HUES64 (cell line): ENCODE measurements at regions not wholly inside any gene's neighbourhood (a gene's known extent, or its start where the extent isn't known, plus 50 kb on each side); places are given as distances from the start of the nearest gene placed in this dataset.

Experiments
- H3K27ac ChIP-seq: 2 replicates; pipeline ENCODE4 v1.7.0; 2013; ENCODE audit warnings: low read depth, low read length, inconsistent platforms
- H3K27me3 ChIP-seq: 2 replicates; pipeline ENCODE4 v1.6.1; 2013; ENCODE audit warnings: mild to moderate bottlenecking, low read length; ENCODE audit not compliant: insufficient read depth
- H3K36me3 ChIP-seq: 2 replicates; pipeline ENCODE4 v1.6.1; 2013; ENCODE audit warnings: mild to moderate bottlenecking, low read length; ENCODE audit not compliant: insufficient read depth
- H3K4me1 ChIP-seq: 2 replicates; pipeline ENCODE4 v1.6.1; 2013; ENCODE audit warnings: mild to moderate bottlenecking, low read length, moderate library complexity; ENCODE audit not compliant: insufficient read depth
- H3K4me3 ChIP-seq: 2 replicates; pipeline ENCODE4 v1.5.1; 2013; ENCODE audit warnings: mild to moderate bottlenecking, low read length, moderate library complexity
- H3K9ac ChIP-seq: 2 replicates; pipeline ENCODE4 v1.6.1; 2013; ENCODE audit warnings: mild to moderate bottlenecking, low read depth, low read length
- H3K9me3 ChIP-seq: 2 replicates; pipeline ENCODE4 v1.6.1; 2013; ENCODE audit warnings: low read depth, low read length; ENCODE audit not compliant: insufficient read depth
- WGBS: fragments of 150-250, 120-280 bp; methylation state at CpG from one replicate; pipeline ENCODE4 v1.1.7; 2013; ENCODE audit warnings: missing lambda C conversion rate; 5-methylcytosine and 5-hydroxymethylcytosine counted together

DNA sequence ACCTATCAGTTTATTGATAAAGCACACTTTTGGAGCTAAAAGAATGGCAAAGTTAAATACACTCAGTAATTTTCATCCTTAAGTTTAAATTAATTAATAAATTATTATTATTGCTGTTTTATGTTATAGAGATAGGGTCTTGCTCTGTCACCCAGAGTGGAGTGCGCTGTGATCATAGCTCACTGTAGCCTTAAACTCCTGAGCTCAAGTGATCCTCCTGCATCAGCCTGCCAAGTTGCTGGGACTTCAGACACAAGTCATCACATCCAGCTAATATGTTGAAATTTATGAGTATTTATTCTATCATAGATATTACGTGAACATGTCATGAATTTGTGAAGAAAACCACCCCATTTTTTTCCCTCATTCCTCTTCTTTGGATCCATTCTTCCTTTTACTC, 64.2 kb downstream of the GJA1 start:
- H3K27me3 ChIP-seq, result no peaks in the 10 kb centered on the region
- no peaks in the 10 kb centered on the region for H3K4me1 ChIP-seq
- no peak overlapping the region for H3K9ac ChIP-seq
- H3K4me3 ChIP-seq, result no peak overlapping the region
- H3K36me3 ChIP-seq, result no peaks in the 10 kb centered on the region
- 98% methylated on average over 2 of the region's 2 CpGs for WGBS
- no peaks in the 10 kb centered on the region for H3K9me3 ChIP-seq
- no peak overlapping the region for H3K27ac ChIP-seq

DNA sequence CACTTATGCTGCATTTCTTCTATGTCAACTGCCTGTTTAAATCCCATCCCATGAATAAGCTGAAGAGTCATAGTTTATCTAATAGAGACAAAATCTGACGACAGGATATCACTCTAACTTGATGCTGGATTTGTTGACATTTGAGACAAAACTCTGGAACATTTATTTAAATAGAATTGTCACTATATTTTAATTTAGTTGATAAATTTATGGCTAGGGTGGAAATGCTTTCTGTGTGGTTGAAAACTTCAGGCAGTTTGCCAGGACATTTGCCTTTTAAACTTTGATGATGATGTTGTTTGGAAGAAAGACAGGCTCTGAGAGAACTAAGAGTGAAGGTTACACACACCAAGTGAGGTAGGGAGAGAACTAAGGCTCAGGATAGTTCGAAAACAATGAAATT, 68.1 kb downstream of the GJA1 start:
- H3K27ac ChIP-seq, result no peak overlapping the region
- 90% methylated on average over 2 of the region's 2 CpGs for WGBS
- no peaks in the 10 kb centered on the region for H3K4me1 ChIP-seq
- H3K9me3 ChIP-seq, result no peaks in the 10 kb centered on the region
- no peaks in the 10 kb centered on the region for H3K27me3 ChIP-seq
- H3K4me3 ChIP-seq, result no peak overlapping the region
- H3K36me3 ChIP-seq, result no peaks in the 10 kb centered on the region
- H3K9ac ChIP-seq, result no peak overlapping the region

DNA sequence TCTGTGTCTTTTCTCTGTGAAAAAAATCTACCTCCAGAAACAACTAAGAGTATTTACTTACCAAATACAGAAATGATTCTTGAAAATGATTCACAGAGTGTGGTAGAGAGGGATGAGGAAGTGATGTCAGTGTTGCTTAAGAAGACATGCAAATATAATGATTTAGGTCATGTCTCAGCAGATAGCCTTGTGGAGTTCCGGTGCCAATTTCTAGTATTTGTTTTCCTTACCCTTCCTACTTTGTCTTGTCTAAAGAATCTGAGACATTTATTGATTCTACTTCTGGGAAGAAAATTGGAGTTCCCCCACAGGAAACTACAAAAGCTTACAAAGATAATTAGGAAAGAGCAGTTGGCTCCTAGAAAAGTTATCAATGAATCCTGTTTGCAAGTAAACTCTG, 68.8 kb downstream of the GJA1 start:
- H3K27me3 ChIP-seq, result no peaks in the 10 kb centered on the region
- no peak overlapping the region for H3K4me3 ChIP-seq
- H3K9me3 ChIP-seq, result no peaks in the 10 kb centered on the region
- H3K36me3 ChIP-seq, result no peaks in the 10 kb centered on the region
- H3K4me1 ChIP-seq, result no peaks in the 10 kb centered on the region
- WGBS, result 100% methylated on average over 1 of the region's 1 CpG
- H3K9ac ChIP-seq, result no peak overlapping the region
- no peak overlapping the region for H3K27ac ChIP-seq

GRCh38 chr6:121505284-121505683, 69.8 kb downstream of the GJA1 start:
- 94% methylated on average over 2 of the region's 2 CpGs for WGBS
- no peak overlapping the region for H3K27ac ChIP-seq

DNA sequence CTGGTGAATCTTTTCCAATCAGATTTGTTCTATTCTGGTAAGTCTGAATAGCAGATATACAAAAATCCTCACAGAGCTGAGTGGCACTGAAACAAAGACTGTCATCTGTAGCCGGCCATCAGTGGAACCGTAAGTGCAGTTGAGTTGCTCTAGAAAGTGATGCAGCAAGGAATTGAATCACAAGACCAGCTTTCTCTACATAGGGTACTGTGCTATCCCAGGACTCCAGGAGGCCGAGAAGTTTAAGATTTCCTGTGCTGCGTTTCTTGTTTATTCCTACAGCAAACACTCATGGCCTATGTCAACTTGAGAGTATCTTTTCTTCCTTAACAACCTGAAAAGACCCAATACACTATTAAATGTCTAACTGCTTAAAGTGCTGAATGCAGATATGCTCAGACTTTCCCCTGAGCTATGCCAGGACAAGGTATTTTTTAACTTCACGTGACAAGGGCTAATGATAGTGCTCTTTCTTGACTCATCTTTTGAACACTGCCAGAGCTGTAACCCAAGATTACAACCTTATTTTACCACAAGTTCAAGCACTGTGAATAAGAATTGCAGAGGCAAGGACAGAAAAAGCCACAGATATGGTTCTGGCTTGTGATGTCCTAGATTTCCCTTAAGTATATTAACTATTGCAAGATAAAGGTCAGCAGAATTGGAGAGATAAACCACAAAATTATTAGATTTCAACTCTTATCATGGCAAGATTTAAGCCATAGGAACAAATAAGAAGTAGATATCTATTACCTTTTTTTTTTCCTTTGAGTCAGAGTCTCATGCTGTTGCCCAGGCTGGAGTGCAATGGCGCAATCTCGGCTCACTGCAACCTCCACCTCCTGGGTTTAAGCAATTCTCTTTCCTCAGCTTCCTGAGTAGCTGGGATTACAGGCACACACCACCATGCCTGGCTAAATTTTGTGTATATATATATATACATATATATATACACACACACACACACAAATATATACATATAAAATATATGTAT, 71.6 kb downstream of the GJA1 start:
- WGBS, result 75% methylated on average over 7 of the region's 7 CpGs
- Histone ChIP-seq H3K4me3 (no peak overlapping the region), H3K36me3 (no peaks in the 10 kb centered on the region), H3K27me3 (no peaks in the 10 kb centered on the region), H3K9me3 (no peaks in the 10 kb centered on the region), H3K9ac (no peak overlapping the region), H3K4me1 (peaks cover 5% of the 10 kb centered on the region; the same call in 1 of the 2 replicates), H3K27ac (no peak overlapping the region)

More at GRCh38 chr6:121505284-121505683, 69.8 kb downstream of the GJA1 start:
- H3K4me3 ChIP-seq, result no peak overlapping the region
- no peaks in the 10 kb centered on the region for H3K9me3 ChIP-seq
- no peaks in the 10 kb centered on the region for H3K36me3 ChIP-seq
- no peak overlapping the region for H3K9ac ChIP-seq
- no peaks in the 10 kb centered on the region for H3K4me1 ChIP-seq
- no peaks in the 10 kb centered on the region for H3K27me3 ChIP-seq

DNA sequence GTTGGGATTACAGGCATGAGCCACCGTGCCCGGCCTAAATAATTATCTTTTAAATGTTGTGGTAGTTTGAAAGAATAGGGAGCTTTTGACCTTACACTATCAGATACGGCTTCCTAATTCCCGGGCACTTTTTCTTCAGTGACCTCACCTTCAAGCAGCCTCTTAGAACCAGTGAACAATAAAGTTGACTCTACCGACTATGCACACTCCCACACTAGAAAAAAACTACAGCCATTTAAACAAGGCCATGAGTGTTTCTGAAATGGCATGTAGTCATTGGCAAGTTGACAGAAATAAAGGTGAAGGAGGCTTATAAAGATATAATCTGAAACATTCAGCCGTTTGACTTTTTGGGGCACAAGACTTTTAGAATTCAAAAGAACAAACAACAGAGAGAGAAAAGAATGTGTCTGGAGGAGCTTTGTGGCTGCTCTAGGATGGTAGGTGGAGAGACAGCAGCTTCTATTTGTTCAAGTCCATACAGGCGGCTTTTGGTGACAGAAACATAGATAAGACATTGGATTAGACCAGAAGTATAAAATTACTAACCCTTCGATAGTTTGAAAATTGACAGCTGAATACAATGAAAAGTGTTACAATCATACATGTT, 75.2 kb downstream of the GJA1 start:
- H3K27ac ChIP-seq, result no peak overlapping the region

GRCh38 chr6:121515630-121516265, 80.3 kb downstream of the GJA1 start:
- Histone ChIP-seq H3K4me3 (no peak overlapping the region), H3K27ac (no peak overlapping the region), H3K4me1 (peaks cover 13% of the 10 kb centered on the region), H3K36me3 (no peaks in the 10 kb centered on the region), H3K9me3 (no peaks in the 10 kb centered on the region), H3K27me3 (no peaks in the 10 kb centered on the region), H3K9ac (no peak overlapping the region)
- 100% methylated on average over 1 of the region's 1 CpG for WGBS

More for the DNA sequence above, 75.2 kb downstream of the GJA1 start:
- no peaks in the 10 kb centered on the region for H3K9me3 ChIP-seq
- H3K27me3 ChIP-seq, result no peaks in the 10 kb centered on the region
- no peak overlapping the region for H3K4me3 ChIP-seq
- H3K4me1 ChIP-seq, result peaks cover 5% of the 10 kb centered on the region; the same call in 1 of the 2 replicates
- no peaks in the 10 kb centered on the region for H3K36me3 ChIP-seq
- H3K9ac ChIP-seq, result peak overlapping the region; percentile 21; the same call in 1 of the 2 replicates
- 84% methylated on average over 8 of the region's 8 CpGs for WGBS

DNA sequence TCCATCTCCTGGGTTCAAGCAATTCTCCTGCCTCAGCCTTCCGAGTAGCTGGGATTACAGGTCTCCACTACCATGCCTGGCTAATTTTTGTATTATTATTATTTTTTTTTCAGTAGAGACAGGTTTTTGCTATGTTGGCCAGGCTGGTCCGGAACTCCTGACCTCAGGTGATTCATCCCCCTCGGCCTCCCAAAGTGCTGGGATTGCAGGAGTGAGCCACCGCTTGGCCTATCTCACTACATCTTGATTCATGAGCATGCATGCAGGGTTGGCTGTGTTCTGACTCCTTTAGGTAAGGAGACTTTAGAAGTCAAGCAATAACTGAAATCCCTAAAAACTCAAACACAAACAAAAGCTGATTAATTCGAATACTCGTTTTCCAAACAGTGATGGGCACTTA, 80.9 kb downstream of the GJA1 start:
- Histone ChIP-seq H3K9me3 (no peaks in the 10 kb centered on the region), H3K27ac (no peak overlapping the region), H3K4me3 (no peak overlapping the region), H3K36me3 (no peaks in the 10 kb centered on the region), H3K27me3 (no peaks in the 10 kb centered on the region), H3K9ac (no peak overlapping the region), H3K4me1 (peaks cover 17% of the 10 kb centered on the region)
- 96% methylated on average over 6 of the region's 6 CpGs for WGBS

GRCh38 chr6:121520337-121521163, 85.1 kb downstream of the GJA1 start:
- H3K9me3 ChIP-seq, result no peaks in the 10 kb centered on the region
- H3K4me1 ChIP-seq, result peaks cover 41% of the 10 kb centered on the region
- no peaks in the 10 kb centered on the region for H3K36me3 ChIP-seq
- peak overlapping the region; percentile 75 for H3K27ac ChIP-seq
- no peak overlapping the region for H3K4me3 ChIP-seq
- WGBS, result 75% methylated on average over 7 of the region's 7 CpGs
- H3K27me3 ChIP-seq, result no peaks in the 10 kb centered on the region
- peak overlapping the region; percentile 50 for H3K9ac ChIP-seq

- no peaks in the 10 kb centered on the region for H3K9me3 ChIP-seq
- H3K4me1 ChIP-seq, result peaks cover 42% of the 10 kb centered on the region
- H3K27me3 ChIP-seq, result no peaks in the 10 kb centered on the region
- H3K27ac ChIP-seq, result peak overlapping the region; percentile 75
- WGBS, result 79% methylated on average over 2 of the region's 2 CpGs
- H3K4me3 ChIP-seq, result no peak overlapping the region
- no peaks in the 10 kb centered on the region for H3K36me3 ChIP-seq
- H3K9ac ChIP-seq, result peak overlapping the region; percentile 50; the same call in 1 of the 2 replicates
Measured at GRCh38 chr6:121521164-121521555, 85.7 kb downstream of the GJA1 start.
